ENCODE measurements at regions not wholly inside any gene's neighbourhood (a gene's known extent, or its start where the extent isn't known, plus 50 kb on each side); places are given as distances from the start of the nearest gene placed in this dataset.

- peak; percentile 46 to 72 (median 62) for TF ChIP-seq CTCF (IDR thresholded peaks at IDR 0.05)
- TF ChIP-seq POLR2A (IDR thresholded peaks at IDR 0.05): no peak
Observed at GRCh38 chr15:53197426-53197839, 407.3 kb upstream of the ONECUT1 start.
